Activated T-cell treated with anti-CD3 and anti-CD28 coated beads, Interleukin-2, amount 50 U/mL, for 24 hours (primary cell): ENCODE measurements at regions not wholly inside any gene's neighbourhood (a gene's known extent, or its start where the extent isn't known, plus 50 kb on each side); places are given as distances from the start of the nearest gene placed in this dataset.
"Not testable (repeated sequence)": the region's sequence is repeated elsewhere in the genome, so short reads cannot be mapped to it uniquely, and the experiment has no call there.

Experiments used
- DNase-seq: peaks from one replicate; pipeline ENCODE4 v3.0.0-alpha.2; 2020
- H3K27ac Mint-ChIP-seq: 2 replicates; pipeline ENCODE4 v1.8.0; 2020; ENCODE audit warnings: mild to moderate bottlenecking, mixed read lengths
- H3K27me3 Mint-ChIP-seq: 2 replicates; pipeline ENCODE4 v1.8.0; 2020; ENCODE audit warnings: mixed read lengths
- H3K36me3 Mint-ChIP-seq: 2 replicates; pipeline ENCODE4 v1.8.0; 2020; ENCODE audit warnings: low read depth, mixed read lengths
- H3K4me1 Mint-ChIP-seq: 2 replicates; pipeline ENCODE4 v1.8.0; 2020; ENCODE audit warnings: low read depth, mixed read lengths
- H3K4me3 Mint-ChIP-seq: 2 replicates; pipeline ENCODE4 v1.8.0; 2020; ENCODE audit warnings: mild to moderate bottlenecking, moderate library complexity, mixed read lengths
- H3K9me3 Mint-ChIP-seq: 2 replicates; pipeline ENCODE4 v1.8.0; 2020; ENCODE audit warnings: mixed read lengths

DNA sequence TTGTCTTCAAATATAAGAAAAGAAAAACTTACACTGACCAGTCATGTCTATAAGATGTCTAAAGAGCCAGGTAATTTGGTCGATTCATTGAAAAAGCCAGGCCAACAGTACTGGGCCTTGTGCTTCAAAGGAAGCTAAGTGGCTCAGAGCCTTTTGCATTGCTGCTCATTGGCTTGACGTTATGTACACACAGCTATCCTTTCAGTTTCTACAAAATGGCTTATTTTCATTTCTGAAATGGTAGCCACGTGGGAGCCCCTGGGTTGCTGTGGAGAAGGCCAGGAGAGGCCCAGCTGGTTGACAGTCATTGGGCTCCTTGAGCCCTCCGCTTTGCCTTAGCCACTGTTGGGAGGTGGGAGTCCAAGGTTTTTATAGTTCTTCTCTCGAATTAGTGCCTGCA, 199.1 kb upstream of the CXorf66 start:
- no peaks in the 10 kb centered on the region for H3K9me3 Mint-ChIP-seq
- peaks cover 10% of the 10 kb centered on the region for H3K27me3 Mint-ChIP-seq
- no peak overlapping the region for H3K27ac Mint-ChIP-seq
- no peaks in the 10 kb centered on the region for H3K4me1 Mint-ChIP-seq
- no peak for DNase-seq
- H3K36me3 Mint-ChIP-seq: no peaks in the 10 kb centered on the region
- H3K4me3 Mint-ChIP-seq: no peak overlapping the region

DNA sequence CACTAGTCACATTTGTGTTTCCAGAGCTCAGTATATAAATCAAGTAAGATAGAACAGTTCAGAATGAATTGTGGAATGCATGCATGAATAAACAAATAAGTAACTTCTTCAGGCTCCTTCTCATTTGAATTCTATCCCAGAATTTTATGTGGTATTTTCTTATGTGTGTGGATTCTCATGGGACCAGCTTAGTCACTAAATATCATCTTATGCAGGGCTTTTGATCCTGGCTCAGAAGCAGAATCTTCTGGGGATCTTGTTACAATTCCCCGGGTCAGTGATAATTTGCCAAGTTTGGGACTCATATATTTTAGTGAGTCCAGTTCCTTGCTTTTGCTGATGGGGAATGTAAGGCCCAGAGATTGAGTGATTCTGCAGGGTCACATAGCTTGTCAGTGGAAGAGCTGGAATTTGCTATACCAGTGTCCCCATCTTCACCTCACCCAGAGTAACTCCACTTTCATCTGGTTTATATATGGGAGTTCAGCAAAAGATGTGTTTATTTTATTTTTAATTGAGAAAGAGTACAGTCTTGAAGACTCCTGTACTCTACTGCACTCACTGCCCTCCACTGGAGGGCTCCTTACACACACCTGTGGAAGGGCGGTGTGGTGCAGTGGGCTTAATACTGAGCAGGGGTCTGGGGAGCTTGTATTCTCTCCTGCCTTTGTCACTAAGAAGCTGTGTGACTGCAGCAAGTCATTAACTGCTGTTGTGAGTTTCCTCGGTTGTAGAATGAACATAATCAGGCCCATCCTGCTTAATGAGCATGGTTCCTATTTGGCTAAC, 198.2 kb upstream of the CXorf66 start:
- DNase-seq: no peak
- Mint-ChIP-seq H3K4me1 (no peaks in the 10 kb centered on the region), H3K27me3 (peaks cover 9% of the 10 kb centered on the region), H3K36me3 (no peaks in the 10 kb centered on the region), H3K4me3 (no peak overlapping the region), H3K9me3 (no peaks in the 10 kb centered on the region), H3K27ac (no peak overlapping the region)

DNA sequence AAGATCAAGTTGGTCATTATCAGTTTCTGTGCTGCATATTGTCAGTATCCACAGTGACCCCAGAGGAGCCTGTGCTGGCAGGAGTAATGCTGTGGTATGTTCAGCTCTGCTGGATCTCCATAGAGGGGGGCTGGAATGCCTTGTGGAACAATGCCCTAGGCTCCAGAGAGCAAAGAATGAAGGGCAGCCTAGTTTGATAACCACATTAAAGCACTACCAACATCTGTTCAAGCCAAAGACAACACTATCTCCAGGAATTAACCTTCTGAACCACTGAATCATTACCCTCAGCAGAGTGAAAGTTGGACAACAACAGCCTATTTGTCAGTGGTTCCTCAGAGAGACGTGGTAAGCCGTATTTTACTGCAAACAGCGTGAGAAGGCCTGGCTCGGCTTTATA, 192.3 kb upstream of the CXorf66 start:
- H3K27me3 Mint-ChIP-seq: peaks cover 17% of the 10 kb centered on the region
- H3K4me3 Mint-ChIP-seq: no peak overlapping the region
- no peaks in the 10 kb centered on the region for H3K36me3 Mint-ChIP-seq
- H3K9me3 Mint-ChIP-seq: no peaks in the 10 kb centered on the region
- DNase-seq: no peak
- H3K4me1 Mint-ChIP-seq: no peaks in the 10 kb centered on the region
- no peak overlapping the region for H3K27ac Mint-ChIP-seq

DNA sequence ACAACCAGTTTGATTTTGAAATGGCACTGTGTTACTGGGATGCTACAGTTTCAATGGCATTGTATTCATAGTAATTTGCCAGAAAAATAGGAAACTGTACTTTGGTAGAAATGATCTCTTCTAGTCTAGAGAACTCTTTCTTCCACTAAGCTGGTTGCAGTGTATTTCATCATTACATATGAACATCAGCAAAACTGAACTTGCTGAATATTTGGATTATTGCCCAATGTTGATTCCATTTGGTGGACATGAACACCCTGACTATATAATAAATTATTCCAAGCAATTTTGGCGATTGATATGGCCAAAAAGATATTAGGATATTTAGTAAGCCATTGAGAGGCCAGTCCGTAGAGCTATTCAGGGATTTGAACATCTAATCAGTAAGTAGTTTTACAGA, 191.8 kb upstream of the CXorf66 start:
- Mint-ChIP-seq H3K9me3 (no peaks in the 10 kb centered on the region), H3K27ac (no peak overlapping the region), H3K27me3 (peaks cover 19% of the 10 kb centered on the region), H3K36me3 (no peaks in the 10 kb centered on the region), H3K4me3 (no peak overlapping the region), H3K4me1 (no peaks in the 10 kb centered on the region)
- DNase-seq: no peak

DNA sequence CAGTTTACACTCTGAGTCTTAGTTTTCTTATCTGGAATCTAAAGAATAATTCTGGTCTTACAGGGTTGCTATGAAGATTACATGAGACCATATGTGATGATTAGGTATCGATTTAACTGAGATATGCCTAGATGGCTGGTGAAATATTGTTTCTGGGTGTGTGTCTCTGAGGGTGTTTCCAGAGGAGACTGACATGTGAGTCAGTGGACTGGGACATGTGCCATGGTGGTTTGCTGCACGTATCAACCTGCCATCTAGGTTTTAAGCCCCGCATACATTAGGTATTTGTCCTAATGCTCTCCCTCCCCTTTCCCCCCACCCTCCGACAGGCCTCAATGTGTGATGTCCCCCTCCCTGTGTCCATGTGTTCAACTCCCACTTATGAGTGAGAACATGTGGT, 186.0 kb upstream of the CXorf66 start:
- Mint-ChIP-seq H3K4me1 (no peaks in the 10 kb centered on the region), H3K27ac (no peak overlapping the region), H3K9me3 (no peaks in the 10 kb centered on the region), H3K4me3 (no peak overlapping the region), H3K27me3 (peaks cover 16% of the 10 kb centered on the region), H3K36me3 (no peaks in the 10 kb centered on the region)
- no peak for DNase-seq

DNA sequence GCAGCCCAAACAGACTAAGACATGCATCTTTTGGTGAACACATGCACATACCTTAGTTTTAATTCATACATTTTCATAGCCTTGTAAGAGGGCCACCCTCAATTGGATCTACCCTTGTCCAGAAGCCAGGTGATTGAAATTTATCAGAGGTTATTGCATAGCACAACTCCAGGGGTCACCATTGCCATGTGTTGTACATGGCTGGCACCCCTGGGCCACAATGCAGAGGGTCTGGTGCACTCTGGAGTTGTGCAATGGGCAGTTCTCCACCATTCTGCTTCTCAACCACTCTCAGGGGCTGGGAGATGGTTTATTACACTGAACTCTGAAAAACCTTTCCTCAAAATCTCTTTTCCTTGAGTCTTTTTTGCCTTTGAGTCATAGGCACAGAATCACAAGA, 184.4 kb upstream of the CXorf66 start:
- Mint-ChIP-seq H3K9me3 (no peaks in the 10 kb centered on the region), H3K4me1 (no peaks in the 10 kb centered on the region), H3K27me3 (peaks cover 16% of the 10 kb centered on the region), H3K36me3 (no peaks in the 10 kb centered on the region), H3K4me3 (no peak overlapping the region), H3K27ac (no peak overlapping the region)
- no peak for DNase-seq

DNA sequence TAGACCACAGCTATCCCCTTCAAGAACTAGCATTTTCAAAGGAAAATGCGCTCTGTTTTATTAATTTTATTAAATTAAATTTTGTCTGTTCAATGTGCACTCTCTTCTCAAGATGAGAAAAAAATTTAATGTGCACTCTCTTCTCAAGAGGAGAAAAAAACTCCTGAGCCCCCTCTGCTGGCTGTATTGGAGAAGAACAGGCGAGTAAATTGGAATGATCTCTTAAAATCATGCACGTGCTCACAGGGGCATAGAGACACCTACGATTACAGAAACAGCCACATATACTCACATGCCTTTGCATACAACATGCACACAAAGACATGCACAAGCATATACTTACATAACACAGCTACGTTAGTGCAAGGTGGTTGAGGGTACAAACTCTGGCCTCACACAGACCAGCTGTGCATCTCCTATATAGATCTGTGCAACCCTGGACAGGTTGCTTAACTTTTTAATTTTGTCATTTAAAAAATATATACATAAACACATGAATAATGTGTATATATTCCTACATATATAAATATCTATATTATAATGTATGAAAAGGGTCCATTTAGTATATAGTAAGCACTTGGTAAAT, 176.2 kb upstream of the CXorf66 start:
- H3K36me3 Mint-ChIP-seq: no peaks in the 10 kb centered on the region
- DNase-seq: no peak
- H3K4me1 Mint-ChIP-seq: no peaks in the 10 kb centered on the region

DNA sequence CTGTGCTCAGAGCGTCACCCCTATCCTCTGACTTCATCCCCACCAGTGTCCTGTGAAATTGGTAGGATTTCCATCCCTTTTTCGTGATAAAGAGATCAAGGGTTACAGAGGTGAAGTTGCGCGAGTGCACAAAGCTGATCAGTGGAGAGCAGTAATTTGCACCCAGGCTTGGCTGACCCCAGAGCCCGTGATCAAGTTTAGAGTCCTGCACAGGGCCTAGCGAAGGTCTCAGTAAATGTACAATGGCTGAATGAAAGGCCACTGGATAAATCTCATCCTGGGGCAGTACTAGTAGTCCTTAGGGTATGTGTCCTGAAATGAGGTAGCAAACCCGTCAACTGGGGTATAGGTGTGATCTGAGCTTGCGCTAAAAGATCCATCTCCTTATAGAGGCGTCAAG, 173.2 kb upstream of the CXorf66 start:
- not testable (repeated sequence) for H3K9me3 Mint-ChIP-seq, H3K27ac Mint-ChIP-seq, H3K36me3 Mint-ChIP-seq, H3K4me1 Mint-ChIP-seq, H3K4me3 Mint-ChIP-seq, DNase-seq
- peaks cover 12% of the 10 kb centered on the region for H3K27me3 Mint-ChIP-seq

More for the DNA sequence above, 176.2 kb upstream of the CXorf66 start:
- no peak overlapping the region for H3K27ac Mint-ChIP-seq
- H3K9me3 Mint-ChIP-seq: peaks cover 1% of the 10 kb centered on the region
- peaks cover 5% of the 10 kb centered on the region for H3K27me3 Mint-ChIP-seq
- no peak overlapping the region for H3K4me3 Mint-ChIP-seq

DNA sequence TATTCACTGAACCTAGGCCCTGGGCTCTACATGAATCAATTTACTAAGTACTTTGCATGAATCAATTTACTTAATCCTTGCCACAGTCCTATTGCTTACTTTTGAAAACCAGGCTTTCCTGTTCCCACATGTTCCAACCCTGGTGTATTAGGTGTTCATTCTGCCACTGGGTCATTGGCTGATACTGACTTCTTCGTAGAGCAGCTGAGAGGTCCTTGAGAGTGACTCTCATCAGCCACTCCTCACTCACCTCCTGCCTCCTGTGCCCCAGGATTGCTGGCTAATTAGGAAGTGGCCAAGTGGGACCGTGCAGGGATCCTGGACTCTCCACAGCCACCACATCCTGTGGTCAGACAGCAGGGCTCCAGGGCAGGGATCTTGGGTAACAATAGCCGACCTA, 172.7 kb upstream of the CXorf66 start:
- not testable (repeated sequence) for H3K36me3 Mint-ChIP-seq

DNA sequence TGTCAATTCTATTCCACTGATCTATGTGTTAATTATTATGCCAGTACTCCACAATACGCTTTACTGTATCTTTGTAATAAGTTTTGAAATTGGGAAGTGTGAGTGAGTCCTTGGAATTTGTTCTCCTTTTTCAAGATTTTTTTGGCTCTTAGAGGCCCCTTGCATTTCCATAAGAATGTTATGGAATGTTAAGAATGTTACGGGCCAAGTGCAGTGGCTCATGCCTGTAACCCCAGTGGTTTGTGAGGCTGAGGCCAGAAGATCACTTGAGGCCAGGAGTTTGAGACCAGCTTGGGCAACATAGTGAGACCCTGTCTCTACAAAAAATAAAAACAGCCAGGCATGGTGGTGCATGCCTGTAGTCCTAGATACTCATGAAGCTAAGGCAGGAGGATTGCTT, 167.6 kb upstream of the CXorf66 start:
- no peaks in the 10 kb centered on the region for H3K36me3 Mint-ChIP-seq
- H3K27ac Mint-ChIP-seq: no peak overlapping the region
- H3K27me3 Mint-ChIP-seq: peaks cover 13% of the 10 kb centered on the region
- H3K4me1 Mint-ChIP-seq: no peaks in the 10 kb centered on the region
- H3K4me3 Mint-ChIP-seq: no peak overlapping the region
- no peak for DNase-seq
- peaks cover 2% of the 10 kb centered on the region for H3K9me3 Mint-ChIP-seq

More for the DNA sequence above, 172.7 kb upstream of the CXorf66 start:
- not testable (repeated sequence) for H3K9me3 Mint-ChIP-seq, H3K27ac Mint-ChIP-seq, DNase-seq, H3K4me3 Mint-ChIP-seq, H3K4me1 Mint-ChIP-seq
- H3K27me3 Mint-ChIP-seq: peaks cover 12% of the 10 kb centered on the region

DNA sequence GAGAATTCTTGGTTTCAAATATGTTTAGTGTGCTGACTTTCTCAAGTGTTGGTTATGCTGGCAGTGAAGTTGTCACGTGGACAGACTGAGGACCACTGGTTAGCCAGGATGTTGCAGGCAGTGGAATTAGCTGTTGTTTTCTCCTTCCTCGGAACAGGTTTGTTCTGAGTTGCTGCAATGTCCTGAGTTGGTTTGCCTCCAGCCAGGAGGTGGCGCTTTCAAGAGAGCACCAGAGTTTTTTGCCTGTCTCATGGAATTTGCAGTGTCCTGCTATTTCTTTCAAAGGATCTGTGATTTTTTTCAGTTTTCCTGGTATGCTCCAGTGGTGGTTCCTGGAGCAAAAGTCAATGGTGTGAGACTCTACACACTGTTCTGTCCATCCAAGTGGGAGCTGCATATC, 158.1 kb upstream of the CXorf66 start:
- Mint-ChIP-seq H3K27ac (no peak overlapping the region), H3K9me3 (no peaks in the 10 kb centered on the region), H3K36me3 (no peaks in the 10 kb centered on the region), H3K27me3 (peaks cover 67% of the 10 kb centered on the region), H3K4me3 (no peak overlapping the region), H3K4me1 (no peaks in the 10 kb centered on the region)
- no peak for DNase-seq

DNA sequence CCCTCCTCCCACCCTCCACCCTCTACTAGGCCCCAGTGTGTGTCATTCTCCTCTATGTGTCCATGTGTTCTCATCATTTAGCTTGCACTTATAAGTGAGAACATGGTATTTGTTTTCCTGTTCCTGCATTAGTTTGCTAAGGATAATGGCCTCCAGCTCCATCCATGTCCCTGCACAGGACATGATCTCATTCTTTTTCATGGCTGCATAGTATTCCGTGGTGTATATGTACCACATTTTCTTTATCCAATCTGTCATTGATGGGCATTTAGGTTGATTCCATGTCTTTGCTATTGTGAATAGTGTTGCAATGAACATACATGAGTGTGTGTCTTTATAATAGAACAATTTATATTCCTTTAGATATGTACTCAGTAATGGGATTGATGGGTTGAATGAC, 148.7 kb upstream of the CXorf66 start:
- not testable (repeated sequence) for DNase-seq, H3K36me3 Mint-ChIP-seq, H3K4me3 Mint-ChIP-seq, H3K27ac Mint-ChIP-seq, H3K9me3 Mint-ChIP-seq, H3K4me1 Mint-ChIP-seq
- peaks cover 44% of the 10 kb centered on the region for H3K27me3 Mint-ChIP-seq

DNA sequence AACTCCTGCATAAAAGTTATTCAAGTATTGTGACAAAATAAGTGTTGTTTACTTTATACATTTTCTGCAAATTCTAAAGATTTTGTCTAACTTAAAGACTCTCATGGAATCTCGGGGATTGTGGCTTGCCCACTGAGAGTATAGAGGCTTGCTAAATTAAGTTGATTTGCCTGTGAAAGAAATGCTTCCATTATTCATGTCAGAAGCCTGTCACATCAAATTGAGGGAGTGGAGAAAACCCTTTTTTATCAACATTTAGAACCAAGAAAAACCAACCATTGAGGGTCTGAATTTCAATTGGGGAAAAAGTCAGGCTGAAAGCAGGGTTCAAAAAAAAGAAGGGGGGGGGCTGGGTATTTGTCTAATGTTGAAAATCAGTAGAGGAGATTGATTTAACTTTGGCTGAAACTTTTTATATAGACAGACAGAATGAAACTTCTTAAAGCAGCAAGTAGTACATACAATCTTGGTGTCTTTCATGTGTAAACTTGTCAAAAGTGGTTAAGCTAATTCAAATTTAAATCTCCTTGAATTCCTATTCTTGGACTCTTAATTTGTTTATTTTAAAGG, 144.8 kb upstream of the CXorf66 start:
- no peaks in the 10 kb centered on the region for H3K36me3 Mint-ChIP-seq
- H3K27me3 Mint-ChIP-seq: peaks cover 49% of the 10 kb centered on the region
- DNase-seq: no peak
- H3K9me3 Mint-ChIP-seq: peaks cover 3% of the 10 kb centered on the region
- no peak overlapping the region for H3K27ac Mint-ChIP-seq
- H3K4me3 Mint-ChIP-seq: no peak overlapping the region
- H3K4me1 Mint-ChIP-seq: no peaks in the 10 kb centered on the region

DNA sequence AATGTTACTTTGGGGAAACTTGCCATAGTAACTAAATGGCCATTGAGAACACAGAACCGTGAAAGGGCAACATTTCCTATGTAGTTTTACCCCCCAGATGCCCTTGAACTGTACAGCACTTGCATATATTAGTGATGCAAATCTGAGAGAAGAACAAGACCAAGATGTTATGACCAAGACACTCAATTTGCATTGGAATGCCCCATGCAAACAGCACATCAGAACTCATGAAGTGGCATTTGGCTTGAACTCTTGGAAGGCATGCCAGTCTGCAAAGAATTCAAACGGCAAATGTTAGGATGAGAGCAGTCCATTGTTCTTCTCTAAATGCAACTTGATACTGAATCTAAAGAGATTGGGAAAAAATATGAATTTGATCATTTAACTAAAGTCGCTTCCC, 139.4 kb upstream of the CXorf66 start:
- Mint-ChIP-seq H3K4me3 (no peak overlapping the region), H3K9me3 (no peaks in the 10 kb centered on the region), H3K4me1 (no peaks in the 10 kb centered on the region), H3K27ac (no peak overlapping the region), H3K27me3 (peaks cover 39% of the 10 kb centered on the region), H3K36me3 (no peaks in the 10 kb centered on the region)
- DNase-seq: no peak

DNA sequence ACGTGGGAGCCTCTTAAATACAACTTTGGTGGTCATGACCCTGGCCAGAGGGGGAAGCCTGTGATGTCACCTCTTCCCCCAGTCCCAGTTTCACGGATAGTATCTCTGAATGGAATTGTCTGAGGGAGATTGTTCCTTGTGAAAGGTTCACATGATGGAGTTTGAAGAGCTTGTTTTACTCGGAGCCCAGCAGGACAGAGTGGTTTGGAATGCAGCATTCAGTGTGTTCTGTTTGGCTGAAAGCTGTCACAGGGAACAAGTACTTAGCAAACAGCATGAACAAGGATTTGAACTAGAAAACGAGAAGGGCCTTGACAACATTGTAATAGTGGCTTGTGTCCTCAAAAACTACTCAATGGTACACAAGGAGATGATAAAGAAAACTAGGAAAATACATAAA, 133.9 kb upstream of the CXorf66 start:
- no peaks in the 10 kb centered on the region for H3K36me3 Mint-ChIP-seq
- no peak overlapping the region for H3K4me3 Mint-ChIP-seq
- H3K27ac Mint-ChIP-seq: no peak overlapping the region
- H3K27me3 Mint-ChIP-seq: peaks cover 37% of the 10 kb centered on the region
- DNase-seq: no peak
- H3K9me3 Mint-ChIP-seq: no peaks in the 10 kb centered on the region
- no peaks in the 10 kb centered on the region for H3K4me1 Mint-ChIP-seq
